WI38 (cell line): ENCODE measurements at regions not wholly inside any gene's neighbourhood (a gene's known extent, or its start where the extent isn't known, plus 50 kb on each side); places are given as distances from the start of the nearest gene placed in this dataset.

ENCODE experiments used
- H3K4me3 ChIP-seq: 2 replicates; pipeline ENCODE4 v1.5.1; 2011; ENCODE audit warnings: low read depth, mild to moderate bottlenecking, control low read depth, low read length
- TF ChIP-seq, protein P1 (sequence below): IDR thresholded peaks from 2 replicates; pipeline ENCODE4 v1.5.1; 2012; ENCODE audit warnings: low read depth, mild to moderate bottlenecking, control low read depth, low read length

DNA sequence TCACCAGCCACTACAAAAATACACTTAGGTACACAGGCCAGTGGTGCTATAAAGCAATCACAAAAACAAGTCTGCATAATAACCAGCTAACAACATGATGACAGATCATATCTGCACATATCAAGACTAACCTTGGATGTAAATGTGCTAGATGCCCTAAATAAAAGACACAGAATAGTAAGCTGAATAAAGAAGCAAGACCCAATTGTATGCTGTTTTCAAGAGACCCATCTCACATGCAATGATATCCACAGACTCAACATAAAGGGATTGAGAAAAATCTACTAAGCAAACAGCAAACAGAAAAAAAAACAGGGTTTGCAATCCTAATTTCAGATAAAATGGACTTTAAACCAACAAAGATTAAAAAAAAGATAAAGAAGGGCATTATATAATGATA, 505.4 kb upstream of the FZD8 start:
- H3K4me3 ChIP-seq = no peak overlapping the region
- TF ChIP-seq, protein P1, sequence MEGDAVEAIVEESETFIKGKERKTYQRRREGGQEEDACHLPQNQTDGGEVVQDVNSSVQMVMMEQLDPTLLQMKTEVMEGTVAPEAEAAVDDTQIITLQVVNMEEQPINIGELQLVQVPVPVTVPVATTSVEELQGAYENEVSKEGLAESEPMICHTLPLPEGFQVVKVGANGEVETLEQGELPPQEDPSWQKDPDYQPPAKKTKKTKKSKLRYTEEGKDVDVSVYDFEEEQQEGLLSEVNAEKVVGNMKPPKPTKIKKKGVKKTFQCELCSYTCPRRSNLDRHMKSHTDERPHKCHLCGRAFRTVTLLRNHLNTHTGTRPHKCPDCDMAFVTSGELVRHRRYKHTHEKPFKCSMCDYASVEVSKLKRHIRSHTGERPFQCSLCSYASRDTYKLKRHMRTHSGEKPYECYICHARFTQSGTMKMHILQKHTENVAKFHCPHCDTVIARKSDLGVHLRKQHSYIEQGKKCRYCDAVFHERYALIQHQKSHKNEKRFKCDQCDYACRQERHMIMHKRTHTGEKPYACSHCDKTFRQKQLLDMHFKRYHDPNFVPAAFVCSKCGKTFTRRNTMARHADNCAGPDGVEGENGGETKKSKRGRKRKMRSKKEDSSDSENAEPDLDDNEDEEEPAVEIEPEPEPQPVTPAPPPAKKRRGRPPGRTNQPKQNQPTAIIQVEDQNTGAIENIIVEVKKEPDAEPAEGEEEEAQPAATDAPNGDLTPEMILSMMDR = no peak

DNA sequence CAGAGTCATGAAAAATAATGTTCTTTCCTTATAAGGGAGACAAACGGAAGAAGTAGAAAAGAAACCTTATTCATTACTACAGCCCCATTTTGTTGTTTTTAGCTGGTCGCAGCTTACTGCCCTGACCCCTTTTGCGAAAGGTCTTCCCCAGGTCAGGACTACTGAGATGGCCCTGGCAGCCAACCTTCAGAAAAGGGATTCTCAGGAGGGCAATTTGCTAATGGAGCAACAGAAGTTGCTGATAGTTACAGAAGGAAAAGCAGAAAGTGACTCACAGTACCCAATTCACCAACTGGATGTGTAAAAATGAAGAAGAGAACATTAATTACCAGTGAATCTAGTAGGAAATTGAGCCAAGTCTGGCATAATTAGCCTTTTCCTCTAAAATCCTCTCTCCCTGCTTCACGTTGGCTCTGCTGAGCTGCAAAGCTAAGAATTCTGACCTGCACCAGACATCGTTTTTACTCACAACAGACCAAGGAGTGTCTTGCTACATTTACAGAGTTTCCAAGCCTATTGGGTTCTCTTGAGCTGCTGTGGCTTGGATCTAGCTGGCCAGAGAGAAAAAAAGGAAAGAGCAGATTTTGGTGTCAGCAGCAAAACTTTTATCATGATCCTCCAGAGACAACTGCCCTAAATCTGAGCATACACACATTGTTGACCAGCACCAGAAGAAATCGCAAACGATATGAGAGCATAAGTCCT, 499.9 kb upstream of the FZD8 start:
- TF ChIP-seq, protein P1 = no peak
- H3K4me3 ChIP-seq = no peak overlapping the region

DNA sequence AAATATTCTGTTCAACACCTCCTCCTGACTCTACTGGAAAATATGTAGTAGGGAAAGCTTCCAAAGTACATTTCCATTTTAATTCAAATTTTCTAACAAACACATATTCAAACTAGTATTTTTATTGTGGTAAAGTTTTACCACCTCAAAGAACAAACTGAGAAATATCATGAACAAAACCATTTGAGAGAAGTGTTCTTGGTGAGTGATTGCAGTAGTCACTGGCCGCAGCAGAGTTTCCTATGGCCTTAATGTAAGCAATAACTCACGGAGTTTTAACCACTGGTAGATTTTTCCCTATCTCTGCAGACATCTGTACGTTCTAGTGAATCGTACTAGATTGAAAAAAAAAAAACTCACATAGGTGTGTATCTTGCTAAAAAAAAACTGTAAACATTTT, 487.0 kb upstream of the FZD8 start:
- TF ChIP-seq, protein P1 = no peak
- H3K4me3 ChIP-seq = no peak overlapping the region

DNA sequence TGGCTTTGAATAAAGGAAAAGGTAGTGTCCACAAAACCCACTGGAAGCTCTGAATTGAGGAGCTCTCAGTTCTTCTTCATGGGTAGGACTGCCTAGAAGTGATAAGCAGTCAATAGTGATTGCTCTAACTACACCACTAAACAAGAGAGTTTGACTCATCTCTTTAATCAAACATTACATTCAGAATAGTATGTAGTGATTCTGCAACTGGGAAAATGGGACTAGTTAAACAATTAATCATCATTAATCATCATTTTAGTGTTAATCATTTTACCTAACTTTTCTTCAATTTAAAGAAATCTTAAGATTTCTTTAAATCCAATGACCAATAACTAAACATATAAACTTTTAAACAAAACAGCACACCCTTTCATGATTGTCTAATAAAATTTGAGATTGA, 484.0 kb upstream of the FZD8 start:
- TF ChIP-seq, protein P1 = no peak
- H3K4me3 ChIP-seq = no peak overlapping the region

DNA sequence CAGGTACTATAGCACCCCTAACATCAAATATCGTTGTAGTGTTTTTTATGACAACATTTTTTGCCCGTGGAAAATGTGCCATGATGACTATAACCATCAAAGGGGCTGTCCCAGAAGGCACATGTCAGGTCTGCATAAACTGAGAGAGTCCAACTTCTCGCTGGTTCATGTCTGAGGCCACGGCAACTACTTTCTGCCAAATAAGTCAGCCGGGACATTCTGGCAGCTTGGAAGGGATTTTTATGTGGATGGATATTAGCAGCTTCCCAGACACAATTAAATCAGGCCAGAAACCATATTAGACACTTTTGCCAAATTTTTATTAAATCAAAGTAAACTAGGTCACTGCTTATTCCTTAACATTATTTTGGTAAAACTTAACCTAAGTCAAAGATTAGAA, 477.4 kb upstream of the FZD8 start:
- TF ChIP-seq, protein P1 = no peak
- no peak overlapping the region for H3K4me3 ChIP-seq

DNA sequence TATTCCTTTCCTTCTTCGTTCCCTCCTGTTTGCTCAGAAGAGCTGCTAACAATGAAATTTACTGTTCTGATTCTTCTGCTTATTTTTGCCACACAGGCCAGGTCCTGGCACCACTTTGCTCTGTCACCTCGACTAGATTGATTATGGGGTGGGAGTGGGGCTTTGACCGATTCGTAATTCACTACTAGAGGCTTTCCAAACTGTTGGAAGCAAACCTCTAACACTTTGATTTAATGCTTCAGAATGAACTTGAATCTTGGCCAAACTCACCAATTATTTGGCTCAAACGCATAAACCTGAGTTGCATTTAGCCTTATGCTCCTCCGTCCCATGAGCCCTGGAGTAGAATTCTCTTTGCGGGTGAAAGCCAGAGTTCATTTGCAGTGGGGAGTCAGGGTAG, 476.2 kb upstream of the FZD8 start:
- TF ChIP-seq, protein P1 = no peak
- H3K4me3 ChIP-seq = no peak overlapping the region

DNA sequence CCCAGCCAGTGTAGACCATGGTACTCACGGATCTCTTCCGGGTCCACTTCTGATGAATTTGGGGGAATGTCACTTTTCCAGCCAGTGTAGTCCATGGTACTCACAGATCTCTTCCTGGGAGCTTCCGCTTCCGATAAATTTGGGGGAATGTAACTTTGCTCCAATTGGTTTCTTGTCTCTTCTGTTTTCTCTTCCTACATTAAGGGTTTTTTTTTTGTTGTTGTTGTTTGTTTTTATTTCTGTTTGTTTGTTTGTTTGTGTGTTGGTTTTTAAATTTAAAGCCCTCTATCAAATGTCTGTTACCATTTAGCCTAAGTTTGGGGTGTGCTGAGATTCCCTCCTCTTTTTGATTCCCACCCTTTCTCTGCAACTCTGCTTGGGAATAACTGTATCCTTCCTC, 475.8 kb upstream of the FZD8 start:
- H3K4me3 ChIP-seq = no peak overlapping the region
- TF ChIP-seq, protein P1 = no peak
